GM19351 (cell line): ENCODE measurements at regions not wholly inside any gene's neighbourhood (a gene's known extent, or its start where the extent isn't known, plus 50 kb on each side); places are given as distances from the start of the nearest gene placed in this dataset.

Source experiments
- ATAC-seq: cut with Tn5 transposase; IDR thresholded peaks from one replicate; pipeline ENCODE4 v1.9.1; 2021; ENCODE audit warnings: mild to moderate bottlenecking, moderate library complexity; ENCODE audit not compliant: unreplicated experiment

DNA sequence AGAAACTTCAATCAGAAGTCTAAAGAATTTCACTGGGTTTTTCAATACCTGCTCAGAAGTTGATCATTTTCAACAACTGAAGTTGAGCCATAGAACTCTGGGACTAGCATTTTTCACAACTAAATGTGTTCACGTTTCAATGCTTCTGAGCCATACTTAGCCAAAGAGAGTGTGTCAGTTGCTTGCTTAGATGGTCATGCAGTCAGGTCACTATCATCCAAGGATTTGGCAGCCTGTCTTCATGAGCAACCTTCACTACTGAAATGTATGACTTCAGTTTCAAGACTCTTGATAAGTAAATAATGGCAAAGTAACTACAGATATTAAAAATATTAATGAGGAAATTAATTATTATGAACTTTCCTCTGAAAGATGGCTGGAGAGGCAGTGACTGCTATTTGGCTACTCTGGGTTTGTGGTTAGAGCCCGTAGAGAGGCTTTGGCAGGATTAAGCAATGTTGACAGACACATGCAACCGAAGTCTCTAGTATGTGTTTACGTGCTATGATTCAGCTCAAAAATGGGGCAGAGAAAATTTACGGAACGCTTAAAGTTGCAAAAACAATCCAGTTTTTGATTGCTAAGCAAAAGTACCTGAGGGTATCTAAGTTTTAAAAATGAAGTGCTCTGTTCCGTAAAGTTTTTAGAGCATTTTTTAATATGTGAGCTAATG lies 133.8 kb downstream of the GMNC start:
- ATAC-seq, result no peak

GRCh38 chr3:190722181-190722905 lies 140.2 kb downstream of the GMNC start:
- ATAC-seq, result no peak

DNA sequence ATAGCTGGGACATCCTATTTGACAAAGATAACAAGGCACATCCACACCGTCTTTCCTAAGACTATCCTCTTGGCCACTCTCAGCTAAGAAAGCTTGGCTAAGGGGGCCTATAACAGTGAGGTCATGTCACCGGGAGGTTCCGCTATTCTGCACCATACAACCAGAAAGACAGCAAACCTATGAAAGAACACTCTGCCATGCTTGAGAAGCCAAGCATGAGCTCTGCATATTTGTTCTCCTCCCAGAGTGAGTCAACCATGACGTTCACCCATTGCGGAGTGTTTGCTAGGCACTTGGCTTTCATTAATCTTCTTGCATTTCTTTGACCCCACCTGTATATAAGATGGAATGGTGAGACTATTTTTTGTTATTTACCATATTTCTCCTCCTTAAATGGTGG lies 141.2 kb downstream of the GMNC start:
- peak; percentile 94 for ATAC-seq

GRCh38 chr3:190718671-190719070 lies 143.8 kb downstream of the GMNC start:
- ATAC-seq, result no peak

GRCh38 chr3:190718097-190718496 lies 144.4 kb downstream of the GMNC start:
- ATAC-seq, result no peak

GRCh38 chr3:190716961-190717360 lies 145.5 kb downstream of the GMNC start:
- ATAC-seq, result no peak

DNA sequence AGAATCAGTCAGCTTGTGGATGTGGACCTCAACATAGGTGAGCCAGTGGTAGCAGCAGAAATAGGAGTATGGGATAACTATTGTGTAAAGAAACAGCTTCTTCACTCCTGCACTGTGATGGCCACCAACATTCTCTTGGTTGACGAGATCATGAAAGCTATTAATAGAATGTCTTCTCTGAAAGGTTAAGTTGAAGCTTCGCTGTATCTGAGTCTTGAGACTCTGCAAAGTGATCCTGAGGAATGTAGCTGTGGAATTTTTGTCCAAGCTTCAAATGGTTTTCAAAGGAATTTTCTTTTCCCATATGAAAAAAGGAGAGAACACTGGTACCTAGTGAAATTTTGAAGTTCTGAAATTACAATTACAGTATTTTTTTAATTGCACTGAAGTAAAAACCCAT lies 146.3 kb downstream of the GMNC start:
- no peak for ATAC-seq

DNA sequence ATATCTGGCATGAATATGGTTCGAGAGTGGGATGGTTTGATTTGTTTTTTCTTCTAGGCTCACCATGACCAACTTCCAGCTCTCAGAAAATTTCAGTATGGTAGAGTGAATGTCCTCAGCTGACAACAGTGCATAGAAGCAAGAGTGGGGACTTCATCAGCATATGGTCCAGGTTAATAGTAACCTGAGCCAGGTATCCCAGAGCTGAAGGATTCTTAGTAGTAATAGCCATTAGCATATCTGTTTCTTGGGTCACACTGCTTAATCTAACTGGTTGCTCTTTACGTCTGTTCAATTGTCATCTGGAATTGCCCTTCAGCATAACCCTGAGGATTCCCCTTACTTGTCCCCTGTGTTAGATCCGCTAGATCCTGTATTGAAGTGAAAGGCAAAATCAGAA lies 151.8 kb downstream of the GMNC start:
- no peak for ATAC-seq

GRCh38 chr3:190709351-190709773 lies 153.1 kb downstream of the GMNC start:
- no peak for ATAC-seq
